ENCODE measurements at regions not wholly inside any gene's neighbourhood (a gene's known extent, or its start where the extent isn't known, plus 50 kb on each side); places are given as distances from the start of the nearest gene placed in this dataset.

DNA sequence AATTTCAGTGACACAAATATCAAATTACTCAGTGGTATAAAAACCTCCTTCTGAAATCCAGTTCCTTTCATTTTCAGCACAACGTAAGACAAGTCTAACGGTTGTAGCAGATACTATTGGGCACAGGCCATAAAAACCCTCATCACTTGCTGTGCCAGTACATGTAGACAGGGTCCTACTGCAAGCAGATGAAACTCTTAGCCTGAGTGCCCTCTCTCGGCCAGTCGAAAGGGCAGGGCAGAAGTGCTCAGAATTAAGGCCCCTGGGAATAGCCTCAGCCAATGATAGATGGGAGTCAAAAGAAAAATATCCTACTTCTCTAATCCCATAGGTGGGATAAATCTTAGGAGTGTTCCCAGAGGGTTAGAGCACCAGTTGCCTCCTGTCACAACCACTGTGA lies 168.5 kb upstream of the FER start:
- WGBS (ENCODE audit: insufficient coverage, low coverage, low lambda C conversion rate, missing lambda C conversion rate): 55% methylated on average over 2 of the region's 4 CpGs
- Histone ChIP-seq H3K27ac (no peak overlapping the region), H3K4me1 (no peaks in the 10 kb centered on the region), H3K27me3 (no peaks in the 10 kb centered on the region), H3K36me3 (no peaks in the 10 kb centered on the region), H3K4me3 (no peak overlapping the region), H3K9me3 (no peaks in the 10 kb centered on the region)
- ATAC-seq: no peak
- DNase-seq: no peak
- TF ChIP-seq, protein P1, sequence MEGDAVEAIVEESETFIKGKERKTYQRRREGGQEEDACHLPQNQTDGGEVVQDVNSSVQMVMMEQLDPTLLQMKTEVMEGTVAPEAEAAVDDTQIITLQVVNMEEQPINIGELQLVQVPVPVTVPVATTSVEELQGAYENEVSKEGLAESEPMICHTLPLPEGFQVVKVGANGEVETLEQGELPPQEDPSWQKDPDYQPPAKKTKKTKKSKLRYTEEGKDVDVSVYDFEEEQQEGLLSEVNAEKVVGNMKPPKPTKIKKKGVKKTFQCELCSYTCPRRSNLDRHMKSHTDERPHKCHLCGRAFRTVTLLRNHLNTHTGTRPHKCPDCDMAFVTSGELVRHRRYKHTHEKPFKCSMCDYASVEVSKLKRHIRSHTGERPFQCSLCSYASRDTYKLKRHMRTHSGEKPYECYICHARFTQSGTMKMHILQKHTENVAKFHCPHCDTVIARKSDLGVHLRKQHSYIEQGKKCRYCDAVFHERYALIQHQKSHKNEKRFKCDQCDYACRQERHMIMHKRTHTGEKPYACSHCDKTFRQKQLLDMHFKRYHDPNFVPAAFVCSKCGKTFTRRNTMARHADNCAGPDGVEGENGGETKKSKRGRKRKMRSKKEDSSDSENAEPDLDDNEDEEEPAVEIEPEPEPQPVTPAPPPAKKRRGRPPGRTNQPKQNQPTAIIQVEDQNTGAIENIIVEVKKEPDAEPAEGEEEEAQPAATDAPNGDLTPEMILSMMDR (IDR thresholded peaks at IDR 0.05): no peak
- intact Hi-C loops (cut with DNase I): no loop called here

DNA sequence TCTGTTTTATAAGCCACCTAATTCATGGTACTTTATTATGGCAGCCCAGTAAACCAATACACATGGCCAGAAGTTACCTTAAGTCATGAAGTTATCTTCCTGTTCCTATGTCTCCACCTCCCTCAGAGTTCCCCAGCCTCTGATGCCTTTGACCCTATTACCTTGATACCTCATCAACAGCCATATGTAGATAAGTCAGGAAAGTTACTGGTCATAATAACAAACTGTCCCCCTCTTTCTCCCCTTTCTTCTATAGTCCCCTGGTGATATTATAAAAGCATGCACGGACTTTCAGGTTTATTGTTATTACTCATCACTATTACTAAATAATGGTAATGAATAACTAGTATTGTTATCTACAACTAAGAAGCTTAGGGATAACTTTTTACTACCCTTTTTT lies 168.9 kb upstream of the FER start:
- WGBS (ENCODE audit: insufficient coverage, low coverage, low lambda C conversion rate, missing lambda C conversion rate): 71% methylated on average over 1 of the region's 1 CpG
- DNase-seq: no peak
- H3K27ac ChIP-seq: no peak overlapping the region
- H3K36me3 ChIP-seq: no peaks in the 10 kb centered on the region
- no peak overlapping the region for H3K4me3 ChIP-seq
- intact Hi-C loops (cut with DNase I): no loop called here
- no peaks in the 10 kb centered on the region for H3K9me3 ChIP-seq
- H3K4me1 ChIP-seq: no peaks in the 10 kb centered on the region
- ATAC-seq: no peak
- TF ChIP-seq, protein P1 (IDR thresholded peaks at IDR 0.05): no peak
- no peak for TF ChIP-seq POLR2A (IDR thresholded peaks at IDR 0.05)
- no peaks in the 10 kb centered on the region for H3K27me3 ChIP-seq

DNA sequence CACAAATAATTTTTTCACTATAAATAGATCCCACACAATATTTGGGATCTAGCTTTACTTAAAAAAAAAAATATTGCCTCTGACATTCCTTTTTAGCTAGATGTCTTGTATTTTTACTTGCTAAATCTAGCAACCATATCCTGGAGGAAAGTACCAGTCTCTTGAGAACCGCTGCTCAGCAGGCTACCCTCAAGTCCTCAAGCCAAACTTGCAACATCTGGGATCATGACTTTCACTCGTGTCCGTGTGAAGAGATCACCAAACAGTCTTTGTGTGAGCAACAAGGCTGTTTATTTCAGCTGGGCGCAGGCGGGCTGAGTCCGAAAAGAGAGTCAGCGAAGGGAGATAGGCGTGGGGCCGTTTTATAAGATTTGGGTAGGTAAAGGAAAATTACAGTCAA lies 180.3 kb upstream of the FER start:
- no peak for TF ChIP-seq POLR2A (IDR thresholded peaks at IDR 0.05)
- TF ChIP-seq, protein P1 (IDR thresholded peaks at IDR 0.05): no peak

DNA sequence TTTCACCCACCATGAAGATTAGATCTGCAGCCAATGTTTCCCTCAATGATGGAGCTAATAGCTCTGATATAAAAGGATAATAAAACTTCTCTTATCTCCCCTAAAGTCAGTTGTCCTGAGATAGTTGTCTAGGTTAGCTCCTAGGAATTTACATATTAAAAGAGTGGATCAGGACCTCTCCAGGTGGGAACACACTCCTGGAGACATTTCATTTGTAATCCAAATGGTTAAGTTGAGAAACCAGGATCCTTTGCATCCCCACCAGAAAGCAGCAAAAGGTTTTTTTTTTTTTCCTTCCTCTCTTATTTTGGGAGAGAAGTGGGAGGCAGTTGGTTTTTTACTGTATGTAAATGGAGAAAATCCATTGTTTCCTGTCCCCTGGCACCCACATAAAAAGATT lies 182.5 kb upstream of the FBXL17 start:
- DNase-seq: no peak
- Histone ChIP-seq H3K9me3 (no peaks in the 10 kb centered on the region), H3K27ac (no peak overlapping the region), H3K36me3 (no peaks in the 10 kb centered on the region), H3K4me3 (no peak overlapping the region), H3K4me1 (no peaks in the 10 kb centered on the region), H3K27me3 (no peaks in the 10 kb centered on the region)
- intact Hi-C loops (cut with DNase I): no loop called here
- ATAC-seq: no peak
- TF ChIP-seq, protein P1 (IDR thresholded peaks at IDR 0.05): no peak

More for the DNA sequence above, 180.3 kb upstream of the FER start:
- DNase-seq (no peak), ATAC-seq (no peak)
- intact Hi-C loops (cut with DNase I): no loop called here
- Histone ChIP-seq H3K27me3 (no peaks in the 10 kb centered on the region), H3K9me3 (no peaks in the 10 kb centered on the region), H3K4me1 (no peaks in the 10 kb centered on the region), H3K36me3 (no peaks in the 10 kb centered on the region), H3K4me3 (no peak overlapping the region), H3K27ac (no peak overlapping the region)
- WGBS (ENCODE audit: insufficient coverage, low coverage, low lambda C conversion rate, missing lambda C conversion rate): 55% methylated on average over 8 of the region's 9 CpGs

DNA sequence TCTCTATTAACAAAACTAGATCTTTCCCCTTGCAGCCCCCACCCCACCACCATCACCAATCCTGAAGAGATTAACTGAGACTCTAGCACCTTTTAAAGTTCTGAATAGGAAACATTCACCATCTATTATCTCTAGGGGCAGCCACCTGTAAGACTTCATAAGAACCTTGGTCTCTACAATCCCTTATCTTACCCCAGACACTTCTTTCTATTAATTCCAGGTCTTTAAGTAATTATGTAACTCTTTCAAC lies 180.2 kb upstream of the FBXL17 start:
- intact Hi-C loops (cut with DNase I): no loop called here
- TF ChIP-seq, protein P1 (IDR thresholded peaks at IDR 0.05): no peak
- TF ChIP-seq POLR2A (IDR thresholded peaks at IDR 0.05): no peak
- H3K4me3 ChIP-seq: no peak overlapping the region
- no peak overlapping the region for H3K27ac ChIP-seq
- H3K9me3 ChIP-seq: no peaks in the 10 kb centered on the region
- ATAC-seq (no peak), DNase-seq (no peak)
- H3K27me3 ChIP-seq: no peaks in the 10 kb centered on the region
- H3K4me1 ChIP-seq: no peaks in the 10 kb centered on the region
- H3K36me3 ChIP-seq: no peaks in the 10 kb centered on the region

Measured in right lobe of liver (tissue), 6 donors.